HUES6 (cell line): ENCODE measurements at regions not wholly inside any gene's neighbourhood (a gene's known extent, or its start where the extent isn't known, plus 50 kb on each side); places are given as distances from the start of the nearest gene placed in this dataset.

ENCODE experiments used
- H3K27ac ChIP-seq: 2 replicates; pipeline ENCODE4 v1.7.0; 2013; ENCODE audit warnings: low read depth, mild to moderate bottlenecking, low read length, inconsistent platforms
- H3K27me3 ChIP-seq: 2 replicates; pipeline ENCODE4 v1.6.1; 2013; ENCODE audit warnings: low read length; ENCODE audit not compliant: control insufficient read depth, insufficient read depth
- H3K36me3 ChIP-seq: 2 replicates; pipeline ENCODE4 v1.6.1; 2013; ENCODE audit warnings: low read length; ENCODE audit not compliant: control insufficient read depth, insufficient read depth
- H3K4me1 ChIP-seq: 2 replicates; pipeline ENCODE4 v1.6.1; 2013; ENCODE audit warnings: low read length; ENCODE audit not compliant: control insufficient read depth, insufficient read depth
- H3K4me3 ChIP-seq: 2 replicates; pipeline ENCODE4 v1.5.1; 2013; ENCODE audit warnings: low read depth, low read length
- H3K9ac ChIP-seq: one replicate; pipeline ENCODE4 v1.6.1; 2013; ENCODE audit warnings: mild to moderate bottlenecking, low read length
- H3K9me3 ChIP-seq: 2 replicates; pipeline ENCODE4 v1.6.1; 2013; ENCODE audit warnings: low read depth, low read length; ENCODE audit not compliant: control insufficient read depth, insufficient read depth

GRCh38 chr20:39879296-39879695 is 809.7 kb downstream of the MAFB start:
- no peak overlapping the region for H3K27ac ChIP-seq
- H3K27me3 ChIP-seq: no peaks in the 10 kb centered on the region
- no peak overlapping the region for H3K4me3 ChIP-seq
- peaks cover 16% of the 10 kb centered on the region for H3K4me1 ChIP-seq
- no peaks in the 10 kb centered on the region for H3K36me3 ChIP-seq
- peaks cover 7% of the 10 kb centered on the region; the same call in 1 of the 2 replicates for H3K9me3 ChIP-seq
- H3K9ac ChIP-seq: no peak overlapping the region

DNA sequence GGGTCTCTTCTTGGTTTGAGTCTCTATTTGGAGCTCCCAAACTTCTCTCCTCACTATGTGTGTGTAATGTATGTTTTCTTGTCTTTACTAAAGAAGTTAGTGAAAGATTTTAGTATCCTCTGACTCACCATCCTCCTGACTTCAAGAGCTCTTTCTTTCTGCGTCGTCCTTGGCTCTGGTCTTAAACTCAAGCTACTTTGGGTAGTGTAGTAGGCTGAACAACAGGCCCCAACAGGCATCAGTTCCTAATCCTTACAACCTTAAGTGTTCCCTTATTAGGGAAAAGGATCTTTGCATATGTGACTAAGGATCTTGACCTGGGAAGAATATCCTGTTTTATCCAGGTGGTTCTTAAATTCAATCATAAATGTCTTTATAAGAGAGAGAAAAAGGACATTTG is 810.2 kb downstream of the MAFB start:
- Histone ChIP-seq H3K4me3 (no peak overlapping the region), H3K36me3 (no peaks in the 10 kb centered on the region)

DNA sequence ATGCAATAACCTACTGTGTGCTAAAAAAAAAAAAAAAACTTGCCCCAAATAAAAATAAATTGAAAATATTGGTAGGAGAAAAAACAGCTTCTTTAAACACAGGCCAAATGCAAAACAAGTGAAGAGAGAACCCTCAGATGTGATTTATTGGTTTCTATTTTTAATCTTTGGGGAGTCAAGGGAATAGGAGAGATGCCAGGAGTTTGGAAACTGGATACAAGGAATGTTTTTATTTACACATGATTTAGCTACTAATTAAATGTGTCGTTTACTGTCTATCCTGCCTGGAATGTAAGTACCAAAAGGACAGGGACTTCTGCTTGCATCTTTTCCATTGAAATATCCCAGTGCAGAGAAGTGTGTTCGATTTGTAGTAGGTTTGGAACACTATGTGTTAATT is 810.7 kb downstream of the MAFB start:
- Histone ChIP-seq H3K9ac (no peak overlapping the region), H3K27ac (no peak overlapping the region), H3K36me3 (no peaks in the 10 kb centered on the region), H3K4me3 (no peak overlapping the region), H3K9me3 (peaks cover 7% of the 10 kb centered on the region; the same call in 1 of the 2 replicates), H3K27me3 (no peaks in the 10 kb centered on the region), H3K4me1 (peaks cover 16% of the 10 kb centered on the region)

More for the DNA sequence above, 810.2 kb downstream of the MAFB start:
- Histone ChIP-seq H3K4me1 (peaks cover 16% of the 10 kb centered on the region), H3K27me3 (no peaks in the 10 kb centered on the region), H3K27ac (no peak overlapping the region), H3K9me3 (peaks cover 7% of the 10 kb centered on the region; the same call in 1 of the 2 replicates), H3K9ac (no peak overlapping the region)

GRCh38 chr20:39877788-39878187 is 811.2 kb downstream of the MAFB start:
- no peak overlapping the region for H3K27ac ChIP-seq
- peaks cover 6% of the 10 kb centered on the region; the same call in 1 of the 2 replicates for H3K9me3 ChIP-seq

DNA sequence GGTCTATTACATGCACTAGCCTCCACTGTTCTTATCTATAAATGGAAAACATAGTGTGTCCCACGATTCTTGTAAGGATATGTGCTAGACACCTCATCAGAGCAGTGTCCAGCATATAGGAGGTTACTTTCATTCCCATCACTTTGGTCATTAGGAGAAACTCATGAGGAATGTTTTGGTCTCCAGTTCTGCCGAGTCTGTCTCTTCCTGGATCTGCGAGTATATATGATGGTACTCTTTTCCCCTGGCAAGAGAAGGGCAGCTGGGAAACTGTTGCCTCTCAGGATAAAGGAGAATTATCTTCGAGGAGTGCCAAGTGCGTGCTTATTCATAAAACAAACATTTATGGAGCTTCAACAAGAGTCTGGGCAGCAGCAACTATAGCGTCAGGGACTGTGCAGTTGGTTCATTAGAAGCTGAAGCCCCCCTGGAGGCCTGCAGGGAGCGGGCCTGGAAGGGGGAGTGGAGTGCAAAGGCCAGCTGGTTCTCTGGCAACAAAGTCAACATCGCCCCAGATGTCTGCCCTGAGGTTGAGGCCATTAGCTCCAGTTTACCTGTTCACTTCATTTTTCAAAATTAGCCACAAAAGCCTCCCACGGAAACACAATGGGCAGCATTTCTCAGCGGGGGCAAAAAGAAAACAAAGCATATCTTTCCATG is 811.9 kb downstream of the MAFB start:
- H3K9me3 ChIP-seq: peaks cover 2% of the 10 kb centered on the region; the same call in 1 of the 2 replicates
- no peak overlapping the region for H3K9ac ChIP-seq
- no peaks in the 10 kb centered on the region for H3K36me3 ChIP-seq
- no peak overlapping the region for H3K27ac ChIP-seq
- H3K4me3 ChIP-seq: no peak overlapping the region
- H3K27me3 ChIP-seq: no peaks in the 10 kb centered on the region
- peaks cover 16% of the 10 kb centered on the region for H3K4me1 ChIP-seq

More at GRCh38 chr20:39877788-39878187, 811.2 kb downstream of the MAFB start:
- Histone ChIP-seq H3K36me3 (no peaks in the 10 kb centered on the region), H3K27me3 (no peaks in the 10 kb centered on the region), H3K9ac (no peak overlapping the region), H3K4me3 (no peak overlapping the region), H3K4me1 (peaks cover 16% of the 10 kb centered on the region)

- no peak overlapping the region for H3K27ac ChIP-seq
- H3K4me1 ChIP-seq: peaks cover 16% of the 10 kb centered on the region
- H3K9ac ChIP-seq: no peak overlapping the region
- H3K36me3 ChIP-seq: no peaks in the 10 kb centered on the region
- H3K27me3 ChIP-seq: no peaks in the 10 kb centered on the region
- H3K9me3 ChIP-seq: no peaks in the 10 kb centered on the region
- H3K4me3 ChIP-seq: no peak overlapping the region
Measured at GRCh38 chr20:39875492-39876110, 813.4 kb downstream of the MAFB start.

GRCh38 chr20:39874049-39874893 is 814.8 kb downstream of the MAFB start:
- Histone ChIP-seq H3K9me3 (no peaks in the 10 kb centered on the region), H3K27me3 (no peaks in the 10 kb centered on the region), H3K27ac (no peak overlapping the region), H3K36me3 (no peaks in the 10 kb centered on the region), H3K4me1 (peaks cover 16% of the 10 kb centered on the region), H3K4me3 (no peak overlapping the region), H3K9ac (no peak overlapping the region)

DNA sequence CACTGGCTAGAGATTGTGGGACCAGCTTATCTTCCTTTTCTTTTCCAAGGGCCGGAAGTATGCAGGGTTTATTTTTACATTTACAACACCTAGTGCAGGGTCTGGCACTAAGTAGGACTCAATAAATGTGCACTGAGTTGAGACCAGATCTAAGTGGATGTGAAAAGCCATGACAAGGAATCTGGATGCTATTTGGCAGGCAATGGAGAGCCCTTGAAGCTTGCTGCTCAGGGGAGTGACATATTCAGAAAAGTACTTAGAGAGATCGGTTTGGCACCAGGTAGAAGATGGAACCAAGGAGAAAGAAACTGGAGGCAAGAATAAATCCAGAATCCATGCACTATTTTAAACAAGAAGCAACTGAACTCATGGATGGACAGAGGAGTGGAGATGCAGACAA is 815.8 kb downstream of the MAFB start:
- Histone ChIP-seq H3K9ac (no peak overlapping the region), H3K36me3 (no peaks in the 10 kb centered on the region), H3K4me1 (peaks cover 8% of the 10 kb centered on the region; the same call in 1 of the 2 replicates), H3K27ac (no peak overlapping the region), H3K27me3 (no peaks in the 10 kb centered on the region), H3K9me3 (no peaks in the 10 kb centered on the region), H3K4me3 (no peak overlapping the region)

GRCh38 chr20:39871013-39871412 is 818.0 kb downstream of the MAFB start:
- Histone ChIP-seq H3K4me1 (peaks cover 8% of the 10 kb centered on the region; the same call in 1 of the 2 replicates), H3K36me3 (no peaks in the 10 kb centered on the region), H3K4me3 (no peak overlapping the region), H3K9me3 (no peaks in the 10 kb centered on the region), H3K27ac (no peak overlapping the region), H3K27me3 (no peaks in the 10 kb centered on the region), H3K9ac (no peak overlapping the region)

GRCh38 chr20:39865446-39865845 is 823.6 kb downstream of the MAFB start:
- no peak overlapping the region for H3K4me3 ChIP-seq
- no peak overlapping the region for H3K27ac ChIP-seq
- H3K4me1 ChIP-seq: peaks cover 3% of the 10 kb centered on the region; the same call in 1 of the 2 replicates
- no peaks in the 10 kb centered on the region for H3K27me3 ChIP-seq
- no peaks in the 10 kb centered on the region for H3K36me3 ChIP-seq
- H3K9ac ChIP-seq: no peak overlapping the region
- no peaks in the 10 kb centered on the region for H3K9me3 ChIP-seq

- no peaks in the 10 kb centered on the region for H3K36me3 ChIP-seq
- no peak overlapping the region for H3K27ac ChIP-seq
- H3K4me1 ChIP-seq: peaks cover 3% of the 10 kb centered on the region; the same call in 1 of the 2 replicates
- no peaks in the 10 kb centered on the region for H3K9me3 ChIP-seq
- no peak overlapping the region for H3K4me3 ChIP-seq
- H3K27me3 ChIP-seq: no peaks in the 10 kb centered on the region
- no peak overlapping the region for H3K9ac ChIP-seq
Measured at GRCh38 chr20:39862470-39862891, 826.6 kb downstream of the MAFB start.
